HepG2 (cell line): ENCODE measurements at regions not wholly inside any gene's neighbourhood (a gene's known extent, or its start where the extent isn't known, plus 50 kb on each side); places are given as distances from the start of the nearest gene placed in this dataset.

Experiments
- ATAC-seq: fragments of 200-7000 bp; cut with Tn5 transposase; 3 replicates; pipeline ENCODE4 v1.9.1; 2020; ENCODE audit warnings: mild to moderate bottlenecking, moderate library complexity
- BruUV-seq: library from RNA; stranded (reverse); fragments of 400-500 nt; replicated peaks from 2 replicates; lab custom pipeline; 2021; lab: Mats Ljungman, UMichigan
- CTCF ChIA-PET: fragments of 300-600 bp; formaldehyde crosslinking; extraction: SDS; loops from one replicate; lab custom pipeline; 2021; ENCODE audit warnings: low total read pairs, inconsistent platforms, low intra/inter-chr PET ratio; lab: Yijun Ruan, JAX
- POLR2A ChIA-PET: fragments of 350-600 bp; sonication (Branson Sonifier 250); formaldehyde crosslinking; loops from one replicate; lab custom pipeline; 2020; ENCODE audit warnings: antibody characterized with exemption, inconsistent platforms; lab: Yijun Ruan, JAX
- DNase-seq: peaks from one replicate; pipeline ENCODE4 v3.0.0-alpha.2; 2015; ENCODE audit warnings: low spot score
- FAIRE-seq: peaks from 3 replicates; lab custom pipeline; 2011; peaks lifted over from hg19 to GRCh38; lab: Jason Lieb, UNC
- H2AFZ ChIP-seq: one replicate; pipeline ENCODE4 v1.6.1; 2011; ENCODE audit warnings: low read length, inconsistent platforms
- H3K27ac ChIP-seq: fragments of 300-600 bp; 3 replicates; pipeline ENCODE4 v1.8.0; 2011; ENCODE audit warnings: mixed run types, mild to moderate bottlenecking, mixed read lengths, low read length, inconsistent platforms; ENCODE audit not compliant: insufficient read depth; ENCODE audit errors: extremely low read length
- H3K27me3 ChIP-seq, 2 experiments: fragments of 200-600 bp in 1 of 2; 2 replicates in 1 of 2; 3 replicates in 1 of 2; pipeline versions ENCODE4 v1.6.0 to v1.8.0; 2011; ENCODE audit warnings: low read length in 2 of 2, mild to moderate bottlenecking in 2 of 2, moderate library complexity in 2 of 2, inconsistent platforms in 1 of 2; ENCODE audit not compliant: insufficient read depth in 2 of 2, control insufficient read depth in 1 of 2
- H3K36me3 ChIP-seq, 2 experiments: fragments of 200-600 bp in 1 of 2; replicated peaks in 1 of 2; 2 replicates in 1 of 2; 3 replicates in 1 of 2; pipeline versions ENCODE4 v1.5.1 to v1.8.0; 2011; ENCODE audit warnings: low read length in 2 of 2, inconsistent platforms in 1 of 2; ENCODE audit not compliant: insufficient read depth in 2 of 2, control insufficient read depth in 1 of 2
- H3K4me1 ChIP-seq: 2 replicates; pipeline ENCODE4 v1.5.1; 2012; ENCODE audit warnings: low read length, inconsistent platforms; ENCODE audit not compliant: insufficient read depth
- H3K4me2 ChIP-seq: 2 replicates; pipeline ENCODE4 v1.6.0; 2011; ENCODE audit warnings: low read depth, low read length, inconsistent platforms
- H3K4me3 ChIP-seq, 3 experiments: fragments of 200-600 bp in 1 of 3; sonication (generic), shearing (Covaris generic) in 1 of 3; replicated peaks in 1 of 3; 2 replicates each; pipeline ENCODE4 v1.5.1; 2011 to 2016; ENCODE audit warnings: low read length in 3 of 3, inconsistent platforms in 2 of 3, low read depth in 2 of 3, mild to moderate bottlenecking in 2 of 3, control low read depth in 1 of 3, mixed read lengths in 1 of 3; ENCODE audit not compliant: insufficient read depth in 1 of 3
- H3K79me2 ChIP-seq: one replicate; pipeline ENCODE4 v1.6.1; 2011; ENCODE audit warnings: low read length, inconsistent platforms; ENCODE audit not compliant: insufficient read depth
- H3K9ac ChIP-seq: 2 replicates; pipeline ENCODE4 v1.6.0; 2011; ENCODE audit warnings: mild to moderate bottlenecking, low read depth, low read length, inconsistent platforms; ENCODE audit not compliant: insufficient read depth
- H3K9me3 ChIP-seq: 2 replicates; pipeline ENCODE4 v1.5.1; 2012; ENCODE audit warnings: mild to moderate bottlenecking, low read length
- H4K20me1 ChIP-seq: 2 replicates; pipeline ENCODE4 v1.6.0; 2011; ENCODE audit warnings: inconsistent platforms, mild to moderate bottlenecking, low read length, moderate library complexity; ENCODE audit not compliant: insufficient read depth
- FOXK1 ChIP-seq: sonication (generic); formaldehyde crosslinking; IDR thresholded peaks from 2 replicates; pipeline ENCODE4 v1.4.0; 2020; ENCODE audit warnings: low read depth, missing genetic modification reagents, borderline replicate concordance
- KLF15 ChIP-seq: sonication (generic); formaldehyde crosslinking; IDR thresholded peaks from 2 replicates; pipeline ENCODE4 v1.8.1; 2023; ENCODE audit warnings: borderline replicate concordance, mild to moderate bottlenecking, inconsistent platforms, missing genetic modification reagents, mixed read lengths
- MTF2 ChIP-seq: sonication (generic); formaldehyde crosslinking; IDR thresholded peaks from 2 replicates; pipeline ENCODE4 v1.5.0; 2020; ENCODE audit warnings: missing genetic modification reagents, borderline replicate concordance
- NBN ChIP-seq: fragments of 450-650 bp; conservative IDR thresholded peaks from 2 replicates; pipeline ENCODE4 v1.6.1; 2017
- NR2F2 ChIP-seq: IDR thresholded peaks from 2 replicates; pipeline ENCODE4 v1.6.1; 2012; ENCODE audit warnings: low read depth, inconsistent platforms, borderline replicate concordance
- POLR2AphosphoS5 ChIP-seq: IDR thresholded peaks from 2 replicates; pipeline ENCODE4 v1.6.1; 2012; ENCODE audit warnings: low read depth, low read length
- PTBP1 ChIP-seq: fragments of 200-400 bp; formaldehyde crosslinking; IDR thresholded peaks from 2 replicates; pipeline ENCODE4 v1.6.1; 2018; ENCODE audit warnings: low read length, low read depth; ENCODE audit not compliant: poor library complexity, severe bottlenecking
- RBM39 ChIP-seq: fragments of 200-400 bp; formaldehyde crosslinking; IDR thresholded peaks from one replicate; pipeline ENCODE4 v1.6.1; 2018; ENCODE audit warnings: antibody characterized with exemption, mild to moderate bottlenecking, low read depth, low read length; ENCODE audit not compliant: poor library complexity, severe bottlenecking
- SSRP1 ChIP-seq: IDR thresholded peaks from 2 replicates; pipeline ENCODE4 v1.6.1; 2016; ENCODE audit warnings: control low read depth
- ZFP36L2 ChIP-seq: sonication (generic); formaldehyde crosslinking; IDR thresholded peaks from 2 replicates; pipeline ENCODE4 v1.4.0; 2020; ENCODE audit warnings: missing genetic modification reagents
- ZKSCAN8 ChIP-seq: IDR thresholded peaks from 2 replicates; pipeline ENCODE4 v1.6.1; 2016; ENCODE audit warnings: borderline replicate concordance, missing genetic modification reagents, missing compliant biosample characterization
- ZMYM4 ChIP-seq: sonication (generic); formaldehyde crosslinking; IDR thresholded peaks from 2 replicates; pipeline ENCODE4 v1.8.1; 2023; ENCODE audit warnings: mild to moderate bottlenecking, missing genetic modification reagents
- ZNF431 ChIP-seq: sonication (generic); formaldehyde crosslinking; IDR thresholded peaks from 2 replicates; pipeline ENCODE4 v1.9.0; 2022; ENCODE audit warnings: missing genetic modification reagents, low read depth, mild to moderate bottlenecking, borderline replicate concordance
- ZNF619 ChIP-seq: sonication (generic); formaldehyde crosslinking; IDR thresholded peaks from 2 replicates; pipeline ENCODE4 v1.4.0; 2020; ENCODE audit warnings: mild to moderate bottlenecking, missing genetic modification reagents
- ZNF746 ChIP-seq: sonication (generic); formaldehyde crosslinking; IDR thresholded peaks from 2 replicates; pipeline ENCODE4 v1.8.0; 2022; ENCODE audit warnings: mild to moderate bottlenecking, missing genetic modification reagents
- ZNF773 ChIP-seq: sonication (generic); formaldehyde crosslinking; IDR thresholded peaks from 2 replicates; pipeline ENCODE4 v1.4.0; 2020; ENCODE audit warnings: missing genetic modification reagents, borderline replicate concordance
- WGBS: methylation state at CpG from one replicate; pipeline ENCODE4 v1.1.6; 2017; ENCODE audit warnings: low lambda C conversion rate; 5-methylcytosine and 5-hydroxymethylcytosine counted together
- in situ Hi-C: cut with HindIII; loops from 2 replicates; pipeline ENCODE4 v1.10.0; 2017; ENCODE audit warnings: low pct_unique_long_range_greater_than_20kb; ENCODE audit not compliant: extremely low pct_ligation_motif_present
- intact Hi-C: fragments of 100-400 bp; cut with micrococcal nuclease; formaldehyde crosslinking; loops from one replicate; pipeline ENCODE4 v1.10.0; 2022; ENCODE audit not compliant: unreplicated experiment
- TF ChIP-seq, protein P1 (sequence below): sonication (generic); formaldehyde crosslinking; IDR thresholded peaks from 2 replicates; pipeline ENCODE4 v1.8.0; 2022; ENCODE audit warnings: missing genetic modification reagents, mild to moderate bottlenecking, inconsistent platforms, borderline replicate concordance

DNA sequence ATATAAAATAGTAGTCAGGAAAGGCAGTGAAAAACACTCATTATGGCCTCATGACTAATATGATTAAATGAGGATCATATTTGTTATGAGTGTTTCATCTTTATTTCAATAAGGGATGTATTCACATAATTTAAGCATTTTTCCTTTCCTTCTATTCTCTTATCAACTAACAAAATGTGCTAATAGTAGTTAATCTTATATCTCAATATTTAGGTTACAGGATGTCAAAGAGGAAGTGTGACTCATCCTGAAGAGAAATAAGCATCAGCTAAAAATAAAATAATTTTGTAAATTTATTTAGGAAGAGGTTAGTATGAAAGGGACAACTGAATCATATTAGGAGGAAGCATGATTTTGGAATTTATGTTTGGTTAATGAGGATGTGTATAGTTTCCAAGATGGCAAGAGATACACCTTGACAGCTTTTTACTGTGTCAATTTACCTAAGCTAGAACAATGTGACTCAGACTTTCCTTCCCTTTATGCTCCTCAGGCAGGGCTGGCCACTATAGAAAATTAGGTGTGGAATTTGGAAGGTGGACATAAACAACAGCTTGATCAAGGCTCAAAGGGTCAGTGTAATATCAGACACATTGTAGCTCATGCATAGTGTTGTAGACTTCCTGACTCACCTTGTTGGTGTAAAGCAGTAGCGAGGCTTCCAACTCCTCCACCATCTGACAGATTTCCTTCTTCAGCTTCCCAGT is 172.7 kb downstream of the SLITRK1 start:
- no peaks in the 10 kb centered on the region for H3K79me2 ChIP-seq
- no peak overlapping the region for H3K4me3 ChIP-seq
- H3K9me3 ChIP-seq = peaks cover 13% of the 10 kb centered on the region
- ChIA-PET POLR2A (no interaction called here), CTCF (no interaction called here)
- H3K27me3 ChIP-seq = no peaks in the 10 kb centered on the region
- no peaks in the 10 kb centered on the region for H3K4me1 ChIP-seq
- no peak overlapping the region for H2AFZ ChIP-seq
- intact Hi-C loops (no loop called here), in situ Hi-C loops (no loop called here)
- H3K4me2 ChIP-seq = no peak overlapping the region
- no peak overlapping the region for H3K27ac ChIP-seq
- no peaks in the 10 kb centered on the region for H4K20me1 ChIP-seq
- WGBS = 6% methylated on average over 1 of the region's 1 CpG
- no TSS peak for BruUV-seq
- no peak overlapping the region for H3K9ac ChIP-seq
- FAIRE-seq (no peak), ATAC-seq (no peak), DNase-seq (no peak)
- TF ChIP-seq SSRP1 (CRISPR knock-in tag) (no peak), ZMYM4 (CRISPR knock-in tag) (no peak), ZNF773 (CRISPR knock-in tag) (no peak), ZNF746 (CRISPR knock-in tag) (no peak), RBM39 (no peak), ZNF431 (CRISPR knock-in tag) (no peak), KLF15 (no peak), ZFP36L2 (CRISPR knock-in tag) (no peak), NR2F2 (no peak), FOXK1 (CRISPR knock-in tag) (no peak), MTF2 (CRISPR knock-in tag) (no peak), NBN (no peak), POLR2AphosphoS5 (no peak), ZNF619 (no peak), PTBP1 (no peak), ZKSCAN8 (CRISPR knock-in tag) (no peak)
- TF ChIP-seq, protein P1, sequence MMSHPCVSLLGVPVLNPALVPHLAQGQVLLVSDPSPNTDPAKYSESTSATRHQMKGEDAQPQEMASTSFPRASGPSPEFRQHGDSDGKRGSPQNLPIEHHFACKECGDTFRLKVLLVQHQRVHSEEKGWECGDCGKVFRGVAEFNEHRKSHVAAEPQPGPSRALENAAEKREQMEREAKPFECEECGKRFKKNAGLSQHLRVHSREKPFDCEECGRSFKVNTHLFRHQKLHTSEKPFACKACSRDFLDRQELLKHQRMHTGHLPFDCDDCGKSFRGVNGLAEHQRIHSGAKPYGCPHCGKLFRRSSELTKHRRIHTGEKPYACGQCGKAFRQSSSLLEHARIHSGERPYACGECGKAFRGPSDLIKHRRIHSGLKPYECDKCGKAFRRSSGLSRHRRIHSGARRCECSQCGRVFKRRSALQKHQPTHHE (CRISPR knock-in tag) = no peak
- H3K36me3 ChIP-seq = no peaks in the 10 kb centered on the region
